ENCODE measurements at regions not wholly inside any gene's neighbourhood (a gene's known extent, or its start where the extent isn't known, plus 50 kb on each side); places are given as distances from the start of the nearest gene placed in this dataset.

DNA sequence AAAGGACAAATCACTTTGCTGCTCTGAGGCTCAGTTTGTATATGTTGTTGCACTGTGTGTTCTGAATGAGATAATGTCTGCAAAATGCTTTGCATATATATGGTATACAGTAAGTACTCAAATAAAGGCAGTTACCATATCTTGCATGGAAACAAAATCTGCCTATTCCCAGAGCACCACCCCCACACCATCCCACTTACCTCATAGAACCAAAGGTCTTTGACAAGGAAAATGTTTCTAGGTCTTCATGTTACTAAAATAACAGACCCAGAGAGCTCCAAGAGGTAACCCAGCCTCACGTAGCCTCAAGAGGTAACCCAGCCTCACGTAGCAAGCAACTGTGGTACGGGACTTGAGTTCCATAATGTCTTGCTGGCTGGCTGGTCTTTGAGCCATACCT lies 71.6 kb upstream of the CMKLR1 start:
- TF ChIP-seq, protein P1, sequence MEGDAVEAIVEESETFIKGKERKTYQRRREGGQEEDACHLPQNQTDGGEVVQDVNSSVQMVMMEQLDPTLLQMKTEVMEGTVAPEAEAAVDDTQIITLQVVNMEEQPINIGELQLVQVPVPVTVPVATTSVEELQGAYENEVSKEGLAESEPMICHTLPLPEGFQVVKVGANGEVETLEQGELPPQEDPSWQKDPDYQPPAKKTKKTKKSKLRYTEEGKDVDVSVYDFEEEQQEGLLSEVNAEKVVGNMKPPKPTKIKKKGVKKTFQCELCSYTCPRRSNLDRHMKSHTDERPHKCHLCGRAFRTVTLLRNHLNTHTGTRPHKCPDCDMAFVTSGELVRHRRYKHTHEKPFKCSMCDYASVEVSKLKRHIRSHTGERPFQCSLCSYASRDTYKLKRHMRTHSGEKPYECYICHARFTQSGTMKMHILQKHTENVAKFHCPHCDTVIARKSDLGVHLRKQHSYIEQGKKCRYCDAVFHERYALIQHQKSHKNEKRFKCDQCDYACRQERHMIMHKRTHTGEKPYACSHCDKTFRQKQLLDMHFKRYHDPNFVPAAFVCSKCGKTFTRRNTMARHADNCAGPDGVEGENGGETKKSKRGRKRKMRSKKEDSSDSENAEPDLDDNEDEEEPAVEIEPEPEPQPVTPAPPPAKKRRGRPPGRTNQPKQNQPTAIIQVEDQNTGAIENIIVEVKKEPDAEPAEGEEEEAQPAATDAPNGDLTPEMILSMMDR (conservative IDR thresholded peaks at IDR 0.05 in 1 of 2, IDR thresholded peaks at IDR 0.05 in 1 of 2; ENCODE audit: low read depth in 1 of 2, low read length in 2 of 2): no peak
- no peak for TF ChIP-seq EZH2 (IDR thresholded peaks at IDR 0.05; ENCODE audit: low read length, missing control alignments)
